Spleen (tissue), 7 donors: ENCODE measurements at regions not wholly inside any gene's neighbourhood (a gene's known extent, or its start where the extent isn't known, plus 50 kb on each side); places are given as distances from the start of the nearest gene placed in this dataset.

Experiments used
- CTCF ChIP-seq, 11 experiments: fragments of 200-600 bp in 7 of 11; fragments of 450-650 bp in 4 of 11; sonication (generic) in 4 of 11; IDR thresholded peaks in 8 of 11; conservative IDR thresholded peaks in 3 of 11; 1 replicate in 7 of 11; 2 replicates in 4 of 11; pipeline versions ENCODE4 v1.4.0 to v1.8.0; 2016 to 2021; ENCODE audit warnings: antibody characterized with exemption in 11 of 11, inconsistent platforms in 4 of 11, mild to moderate bottlenecking in 1 of 11
- POLR2A ChIP-seq, 3 donors: fragments of 450-650 bp; IDR thresholded peaks; one replicate each; pipeline ENCODE4 v1.5.1; 2017; ENCODE audit warnings: antibody characterized with exemption in 3 of 3, mild to moderate bottlenecking in 1 of 3
- donor health status: DM: no; HTN: no; CAD: no; lungs with moderate emphysema.
- donor health status: DM: no; HTN: no; CAD: no.
- donor health status: DM: no; HTN: no; CAD: no.

GRCh38 chr7:69388452-69389137 is 209.7 kb upstream of the AUTS2 start:
- no peak for TF ChIP-seq CTCF (IDR thresholded peaks at IDR 0.05 in 8 of 11, conservative IDR thresholded peaks at IDR 0.05 in 3 of 11)
- no peak for TF ChIP-seq POLR2A (IDR thresholded peaks at IDR 0.05)
